ENCODE measurements at regions not wholly inside any gene's neighbourhood (a gene's known extent, or its start where the extent isn't known, plus 50 kb on each side); places are given as distances from the start of the nearest gene placed in this dataset.

GRCh38 chr11:120031156-120031555 lies 106.8 kb downstream of the TRIM29 start:
- intact Hi-C loops (cut with DNase I) = no loop called here
- Histone ChIP-seq H3K36me3 (replicated peaks in 1 of 2; ENCODE audit: insufficient read depth in 1 of 2, low read depth in 2 of 2) (no peaks in the 10 kb centered on the region), H3K27ac (no peak overlapping the region), H3K27me3 (no peaks in the 10 kb centered on the region), H3K4me1 (no peaks in the 10 kb centered on the region), H3K4me3 (no peak overlapping the region), H3K9me3 (no peaks in the 10 kb centered on the region)
- 79 to 81% methylated on average over 11 of the region's 11 CpGs for WGBS, 2 donors
- no peak for ATAC-seq
- TF ChIP-seq CTCF (IDR thresholded peaks at IDR 0.05) = no peak
- no peak for TF ChIP-seq POLR2A (IDR thresholded peaks at IDR 0.05)
- no peak for DNase-seq

DNA sequence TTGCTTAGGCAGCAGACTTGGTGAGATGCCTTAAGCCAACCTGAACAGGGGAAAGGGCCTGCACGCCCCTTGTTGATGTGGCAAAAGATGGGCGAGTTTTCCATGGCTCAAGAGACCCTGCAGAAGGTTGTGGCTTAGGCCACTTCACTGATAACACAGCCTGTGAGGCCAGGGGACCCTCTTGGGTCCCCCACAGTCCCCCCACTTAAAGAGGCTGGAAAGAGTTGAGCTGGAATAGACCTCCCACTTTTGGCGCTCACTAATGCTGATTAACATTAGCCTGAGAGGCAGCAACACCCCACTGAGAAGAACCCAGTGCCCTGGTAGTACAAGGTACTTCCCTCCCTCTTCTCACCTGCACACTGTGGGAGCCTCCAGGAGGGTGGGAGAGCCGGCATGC lies 107.5 kb downstream of the TRIM29 start:
- no peaks in the 10 kb centered on the region for H3K9me3 ChIP-seq
- no peaks in the 10 kb centered on the region for H3K27me3 ChIP-seq
- H3K4me1 ChIP-seq = no peaks in the 10 kb centered on the region
- no peak for ATAC-seq
- no peaks in the 10 kb centered on the region for H3K36me3 ChIP-seq (replicated peaks in 1 of 2; ENCODE audit: insufficient read depth in 1 of 2, low read depth in 2 of 2)
- no peak for DNase-seq
- H3K4me3 ChIP-seq = no peak overlapping the region
- TF ChIP-seq POLR2A (IDR thresholded peaks at IDR 0.05) (no peak), CTCF (IDR thresholded peaks at IDR 0.05) (no peak)
- intact Hi-C loops (cut with DNase I) = no loop called here
- 77 to 83% methylated on average over 2 to 4 of the region's 4 CpGs for WGBS, 2 donors
- H3K27ac ChIP-seq = no peak overlapping the region

DNA sequence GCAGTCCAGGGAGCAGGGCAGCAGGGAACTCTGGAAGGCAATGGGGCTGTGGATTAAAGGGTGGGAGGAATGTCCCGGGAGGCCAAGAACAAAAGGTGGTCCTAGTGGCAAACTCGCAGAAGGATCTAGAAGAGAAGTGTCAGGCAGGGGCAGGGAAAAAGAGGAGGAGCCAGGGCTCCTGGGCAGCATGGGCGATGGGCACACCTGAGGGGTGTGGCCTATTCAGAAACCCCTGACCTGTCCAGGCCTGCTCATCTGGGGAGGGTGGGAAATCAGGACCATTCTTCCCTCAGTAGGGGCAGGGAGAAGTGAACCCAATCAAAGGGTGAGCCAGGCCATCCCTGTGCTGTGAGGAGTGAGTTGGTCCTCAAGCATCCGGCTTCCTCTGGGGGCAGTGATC lies 108.6 kb downstream of the TRIM29 start:
- intact Hi-C loops (cut with DNase I) = no loop called here
- H3K9me3 ChIP-seq = no peaks in the 10 kb centered on the region
- H3K36me3 ChIP-seq (replicated peaks in 1 of 2; ENCODE audit: insufficient read depth in 1 of 2, low read depth in 2 of 2) = no peaks in the 10 kb centered on the region
- no peak for TF ChIP-seq CTCF (IDR thresholded peaks at IDR 0.05)
- TF ChIP-seq POLR2A (IDR thresholded peaks at IDR 0.05) = no peak
- no peak for DNase-seq
- no peak for ATAC-seq
- H3K27ac ChIP-seq = no peak overlapping the region
- H3K27me3 ChIP-seq = no peaks in the 10 kb centered on the region
- WGBS, 2 donors = 74 to 86% methylated on average over 4 of the region's 4 CpGs
- no peaks in the 10 kb centered on the region for H3K4me1 ChIP-seq
- no peak overlapping the region for H3K4me3 ChIP-seq

- intact Hi-C loops (cut with DNase I) = no loop called here
- Histone ChIP-seq H3K27me3 (no peaks in the 10 kb centered on the region), H3K4me1 (no peaks in the 10 kb centered on the region), H3K27ac (no peak overlapping the region), H3K36me3 (replicated peaks in 1 of 2; ENCODE audit: insufficient read depth in 1 of 2, low read depth in 2 of 2) (no peaks in the 10 kb centered on the region), H3K9me3 (no peaks in the 10 kb centered on the region), H3K4me3 (no peak overlapping the region)
- no peak for ATAC-seq
- TF ChIP-seq CTCF (IDR thresholded peaks at IDR 0.05) (no peak), POLR2A (IDR thresholded peaks at IDR 0.05) (no peak)
- DNase-seq = no peak
- WGBS, 2 donors = 83 to 86% methylated on average over 8 of the region's 8 CpGs
Measured at GRCh38 chr11:120028897-120029258, 109.0 kb downstream of the TRIM29 start.

DNA sequence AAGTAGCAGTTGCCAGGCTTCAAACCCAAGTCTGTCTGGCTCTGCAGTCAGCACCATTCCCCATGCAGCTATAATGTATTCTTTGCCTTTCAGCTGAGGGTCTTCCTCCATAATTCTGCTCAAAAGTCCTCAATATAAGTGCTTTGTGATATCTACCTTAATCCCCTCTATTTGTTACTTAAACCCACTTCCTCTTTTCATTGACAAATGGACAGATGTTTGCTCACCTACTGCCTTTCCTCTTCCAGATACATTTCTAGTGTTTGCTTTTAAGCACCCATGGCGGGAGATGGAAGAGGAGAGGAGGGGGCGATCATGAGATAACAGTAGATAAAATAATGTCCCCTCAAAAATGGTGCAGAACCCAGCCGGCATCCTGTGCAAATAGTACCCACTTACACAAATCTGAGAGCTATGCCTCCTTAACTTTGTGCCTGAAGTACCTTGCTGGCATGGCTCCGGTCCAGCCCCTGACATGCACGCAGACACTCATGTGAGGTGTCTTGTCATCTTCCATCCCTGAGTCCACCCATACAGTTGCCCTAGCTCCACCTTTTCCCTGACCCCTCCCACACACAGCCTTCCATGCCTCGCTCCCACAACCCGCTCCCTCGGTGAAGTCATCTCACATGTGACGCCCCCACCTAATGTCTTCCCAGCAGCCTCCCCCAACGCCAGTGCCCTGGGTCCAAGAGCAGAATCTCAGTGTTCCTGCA lies 109.6 kb downstream of the TRIM29 start:
- intact Hi-C loops (cut with DNase I) = no loop called here
- TF ChIP-seq POLR2A (IDR thresholded peaks at IDR 0.05) (no peak), CTCF (IDR thresholded peaks at IDR 0.05) (no peak)
- Histone ChIP-seq H3K4me1 (no peaks in the 10 kb centered on the region), H3K36me3 (replicated peaks in 1 of 2; ENCODE audit: insufficient read depth in 1 of 2, low read depth in 2 of 2) (no peaks in the 10 kb centered on the region), H3K9me3 (no peaks in the 10 kb centered on the region), H3K27me3 (no peaks in the 10 kb centered on the region), H3K27ac (no peak overlapping the region), H3K4me3 (no peak overlapping the region)
- ATAC-seq (no peak), DNase-seq (no peak)
- WGBS, 2 donors = 59 to 70% methylated on average over 10 of the region's 10 CpGs
